Right hindlimb (tissue), 1 donor: ENCODE measurements at regions not wholly inside any gene's neighbourhood (a gene's known extent, or its start where the extent isn't known, plus 50 kb on each side); places are given as distances from the start of the nearest gene placed in this dataset.
"Not testable (repeated sequence)": the region's sequence is repeated elsewhere in the genome, so short reads cannot be mapped to it uniquely, and the experiment has no call there.

Experiments used
- DNase-seq: peaks from one replicate; pipeline ENCODE4 v3.0.0-alpha.2; 2018

DNA sequence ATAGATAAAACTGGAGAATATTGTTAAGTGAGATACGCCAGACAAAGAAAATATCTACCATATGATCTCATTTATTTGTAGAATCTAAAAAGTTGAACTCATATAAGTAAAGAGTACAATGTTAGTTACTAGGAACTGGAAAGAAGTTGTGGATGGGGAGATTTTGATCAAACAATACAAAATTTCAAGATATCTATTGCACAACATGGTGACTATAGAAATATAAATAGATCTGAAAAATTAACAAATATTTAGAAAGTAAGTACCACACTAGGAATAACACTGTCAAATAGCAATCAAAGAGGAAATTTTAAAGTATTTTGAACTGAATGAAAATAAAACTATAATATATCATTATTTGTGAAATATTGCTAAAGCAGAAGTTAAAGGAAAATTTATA lies 437.2 kb downstream of the AASDHPPT start:
- no peak for DNase-seq

DNA sequence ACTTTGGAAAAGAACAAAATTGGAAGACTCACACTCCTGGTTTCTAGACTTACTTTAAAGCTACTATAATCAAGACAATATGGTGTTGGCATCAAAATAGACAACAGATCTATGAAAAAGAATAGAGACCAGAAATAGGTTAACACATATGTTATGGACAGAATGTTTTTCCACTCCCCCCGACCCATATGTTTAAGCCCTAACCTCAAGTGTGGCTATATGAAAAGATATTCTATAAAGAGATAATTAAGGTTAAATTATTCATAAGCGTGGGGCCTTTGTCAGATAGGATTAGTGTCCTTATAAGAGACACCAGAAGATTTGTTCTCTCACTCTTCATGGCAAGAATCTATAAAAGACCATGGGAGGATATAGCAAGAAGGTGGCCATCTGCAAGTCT lies 440.0 kb downstream of the AASDHPPT start:
- no peak for DNase-seq

DNA sequence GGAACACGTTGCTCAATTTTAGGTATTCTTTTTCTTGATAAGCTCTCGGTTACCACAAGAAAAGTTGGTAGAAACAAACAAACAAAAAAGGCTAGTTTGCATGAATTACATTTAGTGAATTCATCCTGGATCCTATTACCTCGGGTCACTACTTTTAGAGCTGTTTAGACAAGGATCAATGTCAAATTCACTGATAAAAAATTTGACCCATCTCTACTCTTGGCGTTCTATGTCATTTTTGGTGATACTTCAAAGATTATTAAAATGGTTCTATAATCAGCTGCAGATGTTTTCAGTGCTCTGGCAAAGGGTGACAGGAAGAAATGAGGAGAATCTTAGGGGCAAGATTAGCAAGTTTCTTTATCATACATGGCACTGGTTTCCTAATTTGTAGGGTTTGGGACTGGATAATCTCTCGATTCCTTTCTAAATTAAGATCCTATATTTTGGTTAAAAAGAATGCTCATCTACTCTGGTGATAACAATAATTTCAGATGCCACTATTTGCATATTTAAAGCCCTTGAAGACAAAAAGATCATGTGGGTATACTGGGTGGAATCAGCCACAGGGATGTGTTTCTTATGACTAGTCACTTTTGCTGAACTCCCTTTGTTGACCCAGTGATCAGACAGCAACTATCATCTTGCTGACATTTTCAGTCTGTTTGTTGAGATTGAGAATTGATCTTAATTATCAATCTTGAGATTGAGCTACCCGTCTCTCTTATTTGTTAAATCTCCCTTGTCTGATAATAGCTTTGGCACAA lies 442.9 kb downstream of the AASDHPPT start:
- DNase-seq, result no peak

DNA sequence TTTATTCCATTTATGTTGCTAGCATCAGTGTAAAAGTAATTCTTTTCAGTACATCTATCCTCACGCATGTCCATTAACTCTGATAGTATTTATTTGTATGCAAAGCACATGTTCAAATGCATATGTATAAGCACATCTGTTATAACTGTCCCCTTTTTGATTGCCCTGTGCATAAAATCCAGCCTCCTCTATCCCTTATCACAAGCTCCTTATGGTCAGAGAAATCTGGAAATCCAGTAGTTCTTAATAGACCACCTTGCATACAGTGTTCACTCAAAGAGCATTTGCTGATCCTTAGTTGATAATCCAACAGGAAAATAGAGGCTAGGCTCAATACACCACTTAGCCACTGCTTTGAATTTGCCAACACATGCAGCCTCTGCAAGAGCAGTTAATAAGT lies 443.5 kb downstream of the AASDHPPT start:
- no peak for DNase-seq

DNA sequence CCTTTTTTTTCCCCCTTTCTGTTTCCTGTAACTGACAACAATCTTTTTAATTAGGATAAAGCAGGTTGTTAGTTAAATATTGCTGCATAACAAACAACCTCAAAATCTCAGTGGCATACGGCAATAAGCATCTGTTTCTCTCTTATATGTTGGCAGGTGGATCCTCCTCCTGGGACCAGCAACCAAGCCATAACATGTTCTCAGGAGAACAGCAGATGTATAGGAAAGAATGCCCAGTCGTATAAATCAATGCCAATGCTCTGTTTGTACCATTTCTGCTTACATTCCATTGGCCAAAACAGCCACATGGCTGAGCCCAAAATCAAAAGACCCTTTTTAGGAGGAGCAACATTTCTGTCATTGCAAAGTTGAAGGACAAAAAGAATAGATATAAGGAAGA lies 445.7 kb downstream of the AASDHPPT start:
- no peak for DNase-seq

DNA sequence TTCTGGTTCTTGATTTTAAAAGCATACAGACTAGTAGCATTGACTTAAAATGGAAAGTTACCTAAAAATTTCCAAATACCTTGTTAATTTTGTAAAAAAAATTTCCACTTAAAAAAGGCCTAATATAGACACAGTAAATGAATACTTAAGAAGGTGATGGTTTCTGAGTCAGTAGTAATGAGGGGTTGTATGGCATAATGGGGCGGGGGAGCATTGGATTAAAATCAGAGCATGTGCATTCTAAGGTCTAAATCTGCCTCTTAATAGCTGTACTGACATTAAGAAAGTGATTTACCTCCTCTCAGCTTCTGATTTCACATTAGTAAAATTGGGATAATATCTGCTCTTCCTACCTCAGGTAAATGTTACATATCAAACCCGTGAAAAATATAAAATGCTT lies 446.5 kb downstream of the AASDHPPT start:
- no peak for DNase-seq

DNA sequence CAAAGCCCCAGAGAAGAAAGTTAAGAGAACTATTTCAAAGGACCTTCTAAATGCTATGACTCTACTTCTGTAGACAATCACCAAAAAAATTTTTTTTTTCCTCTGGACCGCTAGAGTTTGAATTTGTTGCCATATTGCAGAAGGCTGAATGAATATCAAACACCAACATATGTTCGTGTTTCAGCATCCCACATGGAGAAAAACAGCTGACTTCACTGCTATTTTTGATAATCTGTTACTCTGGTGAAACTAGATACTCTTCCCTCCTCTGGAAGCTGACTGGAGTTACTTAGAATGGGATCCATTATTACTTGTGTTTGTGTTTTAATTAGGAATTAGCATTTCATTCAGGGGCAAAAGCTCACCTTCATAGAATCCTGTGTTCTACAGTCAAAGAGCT lies 447.0 kb downstream of the AASDHPPT start:
- no peak for DNase-seq

DNA sequence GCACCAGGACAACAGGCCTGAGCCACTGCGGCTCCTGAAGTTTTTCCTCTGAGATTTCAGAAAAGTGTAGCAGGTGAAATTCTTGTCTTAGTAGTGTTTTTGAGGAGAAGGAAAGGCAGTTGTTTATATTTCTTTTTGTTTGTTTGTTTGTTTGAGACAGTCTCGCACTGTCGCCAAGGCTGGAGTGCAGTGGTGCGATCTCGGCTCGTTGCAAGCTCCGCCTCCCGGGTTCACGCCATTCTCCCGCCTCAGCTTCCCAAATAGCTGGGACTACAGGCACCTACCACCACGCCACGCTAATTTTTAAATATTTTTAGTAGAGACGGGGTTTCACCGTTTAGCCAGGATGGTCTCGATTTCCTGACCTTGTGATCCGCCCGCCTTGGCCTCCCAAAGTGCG lies 454.2 kb downstream of the AASDHPPT start:
- not testable (repeated sequence) for DNase-seq

DNA sequence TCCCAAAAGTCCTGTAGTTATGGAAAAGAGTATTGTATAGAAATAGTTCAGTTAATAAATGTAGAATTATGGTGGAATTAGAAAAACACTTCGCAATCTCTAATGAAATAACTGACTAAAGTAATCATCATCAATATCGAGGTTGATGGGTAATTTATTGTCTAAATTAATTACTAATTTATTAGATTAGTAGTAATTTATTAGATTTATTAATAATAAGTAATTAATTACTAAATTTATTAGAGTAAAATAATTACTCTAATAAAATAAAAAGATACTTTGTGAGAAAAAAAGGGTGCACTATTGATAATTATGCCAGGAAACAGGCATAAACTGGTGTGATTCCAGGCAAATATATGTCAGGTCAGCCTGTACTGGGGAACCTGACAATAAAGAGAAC lies 455.6 kb downstream of the AASDHPPT start:
- no peak for DNase-seq

DNA sequence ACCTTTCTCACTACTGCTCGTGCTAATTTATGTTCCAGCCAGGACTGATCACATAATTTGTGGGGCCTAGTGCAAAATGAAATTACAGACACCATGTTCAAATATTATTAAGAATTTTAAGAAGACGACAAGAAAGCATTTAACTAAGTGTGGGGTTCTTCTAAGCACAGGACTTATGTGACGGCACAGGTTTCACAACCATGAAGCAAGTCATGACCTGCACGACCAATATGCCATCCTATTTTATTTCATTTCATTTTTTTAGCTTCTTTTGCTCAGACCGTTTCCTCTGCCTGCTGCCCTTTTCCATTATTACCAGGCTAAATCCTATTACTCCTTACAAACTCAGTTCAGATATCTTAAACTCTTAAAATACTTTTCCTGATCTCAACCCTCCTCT lies 462.5 kb downstream of the AASDHPPT start:
- DNase-seq, result no peak

DNA sequence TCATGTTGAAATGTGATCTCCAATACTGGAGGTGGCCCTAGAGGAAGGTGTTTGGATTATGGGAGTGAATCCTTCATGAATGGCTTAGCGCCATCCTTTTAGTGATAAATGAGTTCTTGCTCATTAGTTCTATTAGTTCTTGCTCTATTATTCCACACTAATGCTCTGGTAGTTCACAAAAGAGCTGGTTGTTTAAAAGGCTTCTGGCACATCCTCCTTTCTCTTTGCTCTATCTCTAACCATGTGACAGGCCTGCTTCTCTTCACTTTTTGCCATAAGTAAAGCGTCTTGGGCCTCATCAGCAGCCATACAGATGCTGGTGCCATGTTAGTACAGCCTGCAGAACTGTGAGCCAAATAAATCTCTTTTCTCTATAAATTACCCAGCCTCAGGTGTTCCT lies 469.9 kb downstream of the GUCY1A2 start:
- no peak for DNase-seq

DNA sequence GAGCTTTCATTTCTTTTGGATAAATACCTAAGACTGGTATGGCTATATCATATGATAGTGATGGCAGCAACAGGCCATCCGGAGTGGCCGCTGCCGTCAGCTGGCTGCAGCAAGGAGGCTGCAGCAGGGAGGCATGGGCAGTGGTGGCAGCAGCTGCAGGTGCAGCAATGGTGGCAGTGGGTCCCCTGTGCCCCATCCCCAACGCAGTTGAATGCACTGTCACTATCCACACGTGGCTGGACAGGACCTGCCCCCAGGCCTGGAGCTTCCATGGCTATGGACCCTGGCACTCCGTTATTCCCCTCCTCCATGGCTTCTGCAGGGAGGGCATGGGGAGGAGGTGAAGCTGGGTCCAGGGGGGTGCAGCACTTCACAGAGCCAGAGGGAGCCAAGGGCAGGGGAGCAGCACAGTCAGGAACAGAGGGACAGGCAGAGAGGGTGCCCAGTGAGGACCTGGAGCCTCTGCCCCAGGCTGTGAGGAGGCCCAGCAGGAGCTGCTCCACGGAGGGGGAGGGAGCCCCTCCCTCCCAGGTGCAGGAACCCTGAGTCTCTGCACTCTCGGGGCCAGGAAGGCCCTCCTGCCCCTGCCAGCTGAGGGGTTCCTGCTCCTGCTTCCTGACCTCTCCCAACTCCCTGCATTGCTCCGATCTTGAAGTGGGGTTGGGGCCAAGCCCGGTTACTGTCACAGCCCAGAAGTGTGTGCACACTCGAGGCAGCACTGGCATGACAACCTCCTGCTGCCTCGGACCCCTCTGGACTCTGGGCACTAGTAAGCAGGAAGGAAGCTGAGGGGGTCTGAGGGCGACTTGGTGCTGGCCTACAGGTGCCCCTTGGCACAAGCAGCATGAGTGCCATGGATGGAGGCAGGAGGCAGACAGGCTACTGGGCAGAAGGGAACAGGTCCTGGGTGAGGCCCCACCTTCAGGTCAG lies 466.3 kb downstream of the GUCY1A2 start:
- no peak for DNase-seq

DNA sequence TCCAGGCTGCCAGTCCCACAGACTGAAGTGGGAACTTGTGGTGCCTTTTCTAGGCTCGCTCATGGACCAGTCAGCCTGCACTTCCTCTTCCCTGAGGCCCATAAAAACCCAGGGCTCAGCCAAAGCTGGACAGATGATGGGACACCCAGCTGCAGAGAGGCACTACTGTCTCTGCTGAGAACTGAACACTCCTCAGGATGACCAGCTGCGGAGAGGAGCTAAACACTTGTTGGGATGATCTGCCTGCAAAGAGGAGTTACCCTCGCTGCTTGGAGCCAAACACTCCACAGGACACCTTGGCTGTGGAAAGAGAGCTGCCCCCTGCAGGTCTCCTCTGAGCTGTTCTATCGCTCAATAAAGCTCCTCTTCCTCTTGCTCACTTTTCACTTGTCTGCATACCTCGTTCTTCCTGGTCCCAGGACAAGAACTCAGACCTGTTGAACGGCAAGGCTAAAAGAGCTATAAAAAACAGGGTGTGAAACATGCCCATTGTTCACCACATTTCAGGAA lies 465.5 kb downstream of the GUCY1A2 start:
- no peak for DNase-seq

DNA sequence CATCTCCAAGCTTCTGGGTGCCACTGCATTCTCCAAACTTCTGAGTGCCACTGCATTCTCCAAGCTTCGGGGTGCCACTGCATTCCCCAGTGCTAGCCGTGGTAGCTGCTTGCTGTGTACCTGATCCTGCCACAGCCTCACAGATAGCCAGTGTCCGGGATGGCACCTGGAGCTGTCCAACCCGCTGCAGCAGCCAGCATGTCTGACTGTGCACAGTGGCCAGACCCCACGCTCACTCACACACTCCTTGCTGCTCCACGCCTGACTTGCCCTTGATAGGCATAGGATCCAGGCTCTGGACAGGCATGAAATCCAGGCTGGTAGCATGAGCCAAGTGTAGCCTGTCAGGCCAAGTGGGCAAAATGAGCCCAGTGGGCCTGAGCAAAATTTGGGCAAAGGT lies 465.0 kb downstream of the GUCY1A2 start:
- DNase-seq, result no peak

DNA sequence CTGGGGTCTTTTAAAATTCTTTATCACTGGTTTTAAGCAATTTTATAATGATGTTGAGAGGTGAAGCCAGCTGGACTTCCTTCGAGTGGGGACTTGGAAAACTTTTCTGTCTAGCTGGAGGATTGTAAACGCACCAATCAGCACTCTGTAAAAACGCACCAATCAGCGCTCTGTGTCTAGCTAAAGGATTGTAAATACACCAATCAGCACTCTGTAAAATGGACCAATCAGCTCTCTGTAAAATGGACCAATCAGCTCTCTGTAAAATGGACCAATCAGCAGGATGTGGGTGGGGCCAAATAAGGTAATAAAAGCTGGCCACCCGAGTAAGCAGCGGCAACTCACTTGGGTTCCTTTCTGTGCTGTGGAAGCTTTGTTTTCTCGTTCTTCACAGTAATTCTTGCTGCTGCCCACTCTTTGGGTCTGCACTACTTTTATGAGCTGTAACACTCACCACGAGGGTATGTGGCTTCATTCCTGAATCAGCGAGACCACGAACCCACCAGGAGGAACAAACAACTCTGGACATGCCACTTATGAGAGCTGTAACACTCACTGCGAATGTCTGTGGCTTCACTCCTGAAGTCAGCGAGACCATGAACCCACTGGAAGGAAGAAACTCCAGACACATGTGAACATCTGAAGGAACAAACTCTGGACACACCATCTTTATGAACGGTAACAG lies 462.6 kb downstream of the GUCY1A2 start:
- not testable (repeated sequence) for DNase-seq

DNA sequence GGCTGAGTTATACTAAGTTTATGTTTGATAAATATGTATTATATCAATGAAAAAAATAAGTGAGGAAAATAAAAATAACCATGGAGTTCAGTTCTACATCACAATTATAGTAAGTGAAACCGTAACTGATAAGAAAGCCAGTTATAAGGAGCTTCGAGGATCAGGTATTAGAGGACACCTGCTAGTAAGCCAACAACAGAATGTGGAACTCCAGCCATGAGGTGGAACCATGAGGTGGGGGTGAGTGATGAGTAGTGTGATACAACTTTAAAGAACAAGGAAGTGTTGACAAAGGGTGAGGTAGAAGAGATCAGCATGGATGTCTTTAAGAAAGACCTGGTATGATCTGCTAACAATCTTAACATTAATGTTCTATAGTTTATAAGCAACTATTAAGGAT lies 452.9 kb downstream of the GUCY1A2 start:
- DNase-seq, result no peak

DNA sequence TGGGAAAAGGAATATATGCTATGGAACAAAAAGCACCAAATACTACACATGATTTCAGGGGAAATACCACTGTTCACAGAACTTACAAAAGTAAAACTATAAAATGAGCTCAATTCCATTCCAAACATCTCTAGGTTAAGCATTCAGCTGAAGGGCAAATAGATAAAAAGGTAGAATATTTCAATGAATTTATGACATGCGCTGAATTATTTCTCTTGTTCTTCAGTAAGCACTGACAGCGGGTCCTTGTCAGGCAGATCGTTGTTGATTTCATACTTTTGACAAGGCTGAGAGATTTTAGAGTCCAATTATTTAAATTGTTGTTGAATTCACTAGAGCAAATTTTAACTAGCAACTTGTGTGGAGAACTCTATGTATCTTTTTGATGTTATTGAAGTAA lies 449.6 kb downstream of the GUCY1A2 start:
- no peak for DNase-seq

DNA sequence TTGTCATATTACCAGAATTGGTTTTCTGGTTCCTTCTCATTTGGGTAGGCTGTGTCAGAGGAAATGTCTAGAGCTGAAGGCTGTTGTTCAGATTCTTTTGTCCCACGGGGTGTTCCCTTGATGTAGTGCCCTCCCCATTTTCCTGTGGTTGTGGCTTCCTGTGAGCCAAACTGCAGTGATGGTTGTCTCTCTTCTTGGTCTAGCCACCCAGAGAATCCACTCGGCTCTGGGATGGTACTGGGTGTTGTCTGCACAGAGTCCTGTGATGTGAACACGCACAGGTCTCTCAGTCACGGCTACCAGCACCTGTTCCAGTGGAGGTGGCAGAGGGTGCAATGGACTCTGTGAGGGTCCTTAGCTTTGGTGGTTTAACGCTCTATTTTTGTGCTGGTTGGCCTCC lies 440.9 kb downstream of the GUCY1A2 start:
- not testable (repeated sequence) for DNase-seq

DNA sequence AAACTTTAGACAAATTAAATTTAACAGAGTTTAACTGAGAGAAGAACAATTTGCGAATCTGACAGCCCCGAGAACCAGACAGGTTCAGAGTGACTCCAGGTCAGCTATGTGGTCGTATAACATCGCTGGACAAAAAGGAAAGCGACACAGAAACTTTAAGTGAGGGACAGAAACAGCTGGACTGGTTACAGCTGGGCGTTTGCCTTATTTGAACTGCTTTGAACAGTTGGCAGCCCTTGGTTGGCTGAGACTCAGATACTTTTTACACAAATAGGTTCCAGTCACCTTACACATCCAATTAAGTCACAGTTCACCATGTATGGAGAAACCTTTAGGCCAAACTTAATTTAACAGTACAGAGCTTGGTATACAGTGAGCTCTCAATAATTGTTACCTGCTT lies 436.9 kb downstream of the GUCY1A2 start:
- peak; percentile 27 for DNase-seq

DNA sequence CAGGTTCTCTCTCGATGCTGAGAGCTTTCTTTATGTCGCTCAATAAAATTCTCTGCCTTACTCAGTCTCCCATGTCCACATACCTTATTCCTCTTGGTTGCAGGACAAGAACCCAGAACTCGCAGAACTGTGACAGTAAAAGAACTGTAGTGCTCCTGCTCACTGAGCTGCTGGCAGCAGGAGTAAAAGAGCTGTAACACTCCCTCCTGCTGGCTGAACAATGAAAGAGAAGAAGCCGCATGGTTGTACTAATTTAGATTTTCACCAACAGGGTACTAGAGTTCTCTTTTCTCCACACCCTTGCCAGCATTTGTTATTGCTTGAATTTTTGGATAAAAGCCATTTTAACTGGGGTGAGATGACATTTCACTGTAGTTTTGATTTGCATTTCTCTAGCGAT lies 433.2 kb downstream of the GUCY1A2 start:
- DNase-seq, result no peak

DNA sequence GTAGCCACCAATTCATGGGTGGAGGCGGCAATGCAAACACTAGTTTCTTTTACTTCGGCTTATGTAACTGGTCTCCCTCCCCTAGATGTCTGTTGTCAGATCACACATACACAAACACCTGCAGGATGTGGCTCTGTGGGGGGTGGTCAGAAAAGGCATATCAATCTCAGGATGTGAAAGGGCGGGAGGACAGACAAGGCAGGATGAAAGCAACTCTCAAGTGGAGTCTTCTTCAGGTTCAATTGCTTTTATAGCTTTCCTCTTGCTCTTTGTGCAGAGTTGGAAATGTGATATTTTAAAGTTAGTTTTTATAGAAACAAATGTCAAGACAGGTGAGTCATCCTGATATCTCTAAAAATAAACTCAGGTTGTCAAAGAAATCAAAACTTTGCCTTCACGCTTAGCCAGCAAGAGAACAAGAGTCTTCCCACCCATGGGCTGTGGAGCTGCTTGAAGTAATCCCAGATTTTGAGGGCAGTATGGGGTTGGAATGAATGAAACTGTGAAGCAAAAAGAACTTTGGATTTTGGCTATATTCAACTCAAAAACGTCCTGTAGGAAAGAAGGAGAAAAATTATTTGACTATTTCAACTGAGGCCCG lies 423.4 kb downstream of the GUCY1A2 start:
- DNase-seq, result no peak

DNA sequence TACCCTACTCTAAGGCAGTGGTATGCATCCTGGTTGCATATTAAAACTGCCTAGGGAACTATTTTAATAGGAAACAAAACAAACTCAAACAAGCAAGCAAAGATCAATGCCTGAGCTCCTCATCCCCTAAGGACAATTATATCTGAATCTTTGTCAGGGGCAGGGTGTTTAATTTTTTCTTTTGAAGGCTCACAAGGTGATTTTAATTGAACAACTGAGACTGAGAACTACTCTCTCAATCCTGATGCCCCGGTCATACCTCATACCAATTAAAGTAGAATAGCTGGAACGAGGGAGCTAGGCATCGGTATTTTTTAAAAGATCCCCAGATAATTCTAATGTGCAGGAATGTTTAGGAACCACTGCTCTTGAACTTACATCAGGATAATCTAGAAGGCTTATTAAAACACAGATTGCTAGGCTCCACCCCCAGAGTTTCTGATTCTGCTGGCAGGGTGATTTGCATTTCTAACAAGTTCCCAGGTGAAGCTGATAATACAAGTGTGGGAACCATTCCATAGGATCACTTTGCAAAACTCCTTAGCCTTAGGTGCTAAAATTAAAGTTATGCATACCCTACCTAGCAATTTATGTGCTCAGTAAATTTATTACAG lies 416.5 kb downstream of the GUCY1A2 start:
- DNase-seq, result no peak

DNA sequence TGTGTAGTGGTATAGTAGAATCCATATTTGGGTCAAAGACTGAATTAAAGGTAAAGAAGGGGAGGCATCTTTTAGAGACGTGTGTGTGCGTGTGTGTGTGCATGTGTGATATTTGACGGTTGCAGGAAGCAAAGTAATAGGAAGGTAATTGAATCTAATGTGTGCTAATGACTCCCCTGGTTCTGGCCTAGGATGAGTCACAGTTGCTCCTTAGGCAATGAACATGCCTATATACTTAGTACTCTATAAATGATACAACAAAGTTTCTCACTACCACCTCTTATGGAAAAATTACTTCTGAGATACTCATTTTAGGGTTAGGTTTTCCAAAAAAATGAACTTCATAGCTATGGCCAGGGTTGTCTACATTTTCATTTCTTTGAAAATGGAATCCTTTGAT lies 409.6 kb downstream of the GUCY1A2 start:
- no peak for DNase-seq
